Keratinocyte (primary cell): ENCODE measurements at regions not wholly inside any gene's neighbourhood (a gene's known extent, or its start where the extent isn't known, plus 50 kb on each side); places are given as distances from the start of the nearest gene placed in this dataset.

Experiments
- DNase-seq: peaks from one replicate; pipeline ENCODE4 v3.0.0-alpha.2; 2011; ENCODE audit warnings: low read depth, missing footprints, low spot score
- FAIRE-seq: peaks from 2 replicates; lab custom pipeline; 2011; peaks lifted over from hg19 to GRCh38; lab: Jason Lieb, UNC
- H2AFZ ChIP-seq: 2 replicates; pipeline ENCODE4 v1.6.0; 2012; ENCODE audit warnings: low read length, control low read depth, inconsistent platforms; ENCODE audit not compliant: control insufficient read depth
- H3K27ac ChIP-seq: 2 replicates; pipeline ENCODE4 v1.5.1; 2011; ENCODE audit warnings: low read length; ENCODE audit not compliant: control insufficient read depth, insufficient read depth
- H3K27me3 ChIP-seq: 3 replicates; pipeline ENCODE4 v1.6.0; 2011; ENCODE audit warnings: low read length; ENCODE audit not compliant: control insufficient read depth, insufficient read depth; ENCODE audit errors: extremely low read depth
- H3K36me3 ChIP-seq, 2 experiments: 2 replicates in 1 of 2; 3 replicates in 1 of 2; pipeline ENCODE4 v1.5.1; 2011; ENCODE audit warnings: low read length in 2 of 2, mild to moderate bottlenecking in 1 of 2; ENCODE audit not compliant: control insufficient read depth in 2 of 2, insufficient read depth in 2 of 2; ENCODE audit errors: extremely low read depth in 1 of 2
- H3K4me1 ChIP-seq: 3 replicates; pipeline ENCODE4 v1.5.1; 2011; ENCODE audit warnings: low read length; ENCODE audit not compliant: control insufficient read depth, insufficient read depth; ENCODE audit errors: extremely low read depth
- H3K4me2 ChIP-seq: 3 replicates; pipeline ENCODE4 v1.6.0; 2011; ENCODE audit warnings: low read depth, low read length; ENCODE audit not compliant: control insufficient read depth, insufficient read depth; ENCODE audit errors: extremely low read depth
- H3K4me3 ChIP-seq, 3 experiments: fragments of 200-600 bp in 1 of 3; sonication (generic) in 1 of 3; 2 replicates in 2 of 3; 3 replicates in 1 of 3; pipeline ENCODE4 v1.5.1; 2011 to 2016; ENCODE audit warnings: low read length in 3 of 3, mild to moderate bottlenecking in 3 of 3, control low read depth in 2 of 3, inconsistent platforms in 1 of 3, low read depth in 1 of 3, mixed read lengths in 1 of 3, mixed run types in 1 of 3, moderate library complexity in 1 of 3; ENCODE audit not compliant: control insufficient read depth in 2 of 3, insufficient read depth in 2 of 3; ENCODE audit errors: extremely low read depth in 1 of 3
- H3K79me2 ChIP-seq: 2 replicates; pipeline ENCODE4 v1.6.0; 2012; ENCODE audit warnings: low read length; ENCODE audit not compliant: control insufficient read depth, insufficient read depth
- H3K9ac ChIP-seq: 3 replicates; pipeline ENCODE4 v1.6.0; 2011; ENCODE audit warnings: low read length; ENCODE audit not compliant: control insufficient read depth, insufficient read depth; ENCODE audit errors: extremely low read depth
- H3K9me1 ChIP-seq: 3 replicates; pipeline ENCODE4 v1.6.0; 2011; ENCODE audit warnings: low read length; ENCODE audit not compliant: control insufficient read depth, insufficient read depth; ENCODE audit errors: extremely low read depth
- H3K9me3 ChIP-seq: 2 replicates; pipeline ENCODE4 v1.5.1; 2012; ENCODE audit warnings: low read depth, low read length; ENCODE audit not compliant: control insufficient read depth
- H4K20me1 ChIP-seq: 3 replicates; pipeline ENCODE4 v1.6.0; 2011; ENCODE audit warnings: low read length; ENCODE audit not compliant: control insufficient read depth, insufficient read depth; ENCODE audit errors: extremely low read depth
- CTCF ChIP-seq, 3 experiments: IDR thresholded peaks in 1 of 3; conservative IDR thresholded peaks in 1 of 3; optimal IDR thresholded peaks in 1 of 3; 2 replicates in 2 of 3; 3 replicates in 1 of 3; pipeline versions ENCODE3 to v1.5.1; 2011; ENCODE audit warnings: low read length in 3 of 3, mild to moderate bottlenecking in 3 of 3, moderate library complexity in 2 of 3, control low read depth in 1 of 3, inconsistent platforms in 1 of 3; ENCODE audit not compliant: insufficient read depth in 2 of 3; ENCODE audit errors: extremely low read depth in 1 of 3
- EZH2 ChIP-seq: IDR thresholded peaks from one replicate; pipeline ENCODE4 v1.6.1; 2012; ENCODE audit warnings: inconsistent platforms, mild to moderate bottlenecking, low read length, moderate library complexity
- dilution Hi-C: fragments of 300-500 bp; cut with MboI; formaldehyde crosslinking; loops from one replicate; pipeline ENCODE4 v1.7.0; 2020; ENCODE audit warnings: low sequenced_read_pairs; ENCODE audit not compliant: extremely low pct_ligation_motif_present

GRCh38 chr5:36739751-36740221 lies 133.4 kb downstream of the SLC1A3 start:
- peak overlapping the region; percentile 29 for H3K4me2 ChIP-seq
- H3K4me3 ChIP-seq = no peak overlapping the region
- FAIRE-seq (peak; percentile 81), DNase-seq (peak; percentile 28)
- H2AFZ ChIP-seq = peak overlapping the region; percentile 93
- no peak overlapping the region for H3K9ac ChIP-seq
- no peaks in the 10 kb centered on the region for H3K9me3 ChIP-seq
- H3K4me1 ChIP-seq = no peaks in the 10 kb centered on the region
- no peaks in the 10 kb centered on the region for H3K79me2 ChIP-seq
- no peaks in the 10 kb centered on the region for H3K36me3 ChIP-seq
- H4K20me1 ChIP-seq = no peaks in the 10 kb centered on the region
- dilution Hi-C loops = no loop called here
- TF ChIP-seq EZH2 (no peak), CTCF (optimal IDR thresholded peaks at IDR 0.05 in 1 of 3, IDR thresholded peaks at IDR 0.05 in 1 of 3, conservative IDR thresholded peaks at IDR 0.05 in 1 of 3; ENCODE audit: extremely low read depth in 1 of 3, insufficient read depth in 2 of 3, low read length in 3 of 3) (peak; percentile 81 to 95 (median 93))
- no peaks in the 10 kb centered on the region for H3K9me1 ChIP-seq
- H3K27ac ChIP-seq = no peak overlapping the region
- no peaks in the 10 kb centered on the region for H3K27me3 ChIP-seq

DNA sequence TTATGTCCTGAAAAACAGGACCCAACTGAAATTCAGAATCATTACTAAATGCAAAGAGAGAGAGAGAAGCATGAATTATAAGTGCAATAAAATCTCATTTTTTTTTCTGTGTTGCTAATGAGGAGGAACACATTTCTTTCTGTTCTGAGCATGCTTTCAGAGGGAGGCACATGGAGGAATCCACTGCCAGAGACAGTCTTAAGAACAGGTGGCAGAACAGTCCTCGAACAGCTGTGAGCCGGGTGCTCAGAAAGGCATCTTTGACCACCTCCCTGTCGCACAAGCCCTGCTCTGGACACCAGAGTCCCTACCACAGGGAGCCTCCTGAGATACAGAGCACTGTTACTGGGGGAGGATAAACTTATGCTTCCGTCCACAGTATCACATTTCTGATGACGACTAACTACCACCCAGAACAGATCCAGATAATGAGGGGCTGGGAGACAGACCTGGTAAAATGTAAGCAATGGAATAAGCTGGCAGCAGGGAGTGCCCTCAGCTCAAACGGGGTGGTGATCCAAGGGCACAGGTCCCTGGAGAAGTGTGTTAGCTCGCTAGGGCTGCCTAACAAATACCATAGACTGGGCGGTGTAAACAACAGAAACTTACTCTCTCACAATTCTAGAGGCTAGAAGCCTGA lies 134.0 kb downstream of the SLC1A3 start:
- H3K27ac ChIP-seq = no peak overlapping the region
- peaks cover 3% of the 10 kb centered on the region for H3K4me1 ChIP-seq
- TF ChIP-seq EZH2 (no peak), CTCF (optimal IDR thresholded peaks at IDR 0.05 in 1 of 3, IDR thresholded peaks at IDR 0.05 in 1 of 3, conservative IDR thresholded peaks at IDR 0.05 in 1 of 3; ENCODE audit: extremely low read depth in 1 of 3, insufficient read depth in 2 of 3, low read length in 3 of 3) (no peak)

More for the DNA sequence above, 134.0 kb downstream of the SLC1A3 start:
- H2AFZ ChIP-seq = no peak overlapping the region
- no peaks in the 10 kb centered on the region for H3K9me3 ChIP-seq
- H3K9ac ChIP-seq = no peak overlapping the region
- no peak overlapping the region for H3K4me2 ChIP-seq
- no peak overlapping the region for H3K4me3 ChIP-seq
- DNase-seq (no peak), FAIRE-seq (no peak)
- dilution Hi-C loops = no loop called here
- no peaks in the 10 kb centered on the region for H4K20me1 ChIP-seq
- H3K36me3 ChIP-seq = no peaks in the 10 kb centered on the region
- H3K27me3 ChIP-seq = no peaks in the 10 kb centered on the region
- no peaks in the 10 kb centered on the region for H3K9me1 ChIP-seq
- no peaks in the 10 kb centered on the region for H3K79me2 ChIP-seq
